ENCODE measurements at regions not wholly inside any gene's neighbourhood (a gene's known extent, or its start where the extent isn't known, plus 50 kb on each side); places are given as distances from the start of the nearest gene placed in this dataset.

- TF ChIP-seq THAP7 (CRISPR knock-in tag; IDR thresholded peaks at IDR 0.05) (no peak), LRRFIP1 (CRISPR knock-in tag; conservative IDR thresholded peaks at IDR 0.05) (no peak), TOPORS (CRISPR knock-in tag; IDR thresholded peaks at IDR 0.05) (no peak), TAF1 (CRISPR knock-in tag; IDR thresholded peaks at IDR 0.05) (no peak), ZBTB37 (CRISPR knock-in tag; IDR thresholded peaks at IDR 0.05) (no peak), ERF (CRISPR knock-in tag; IDR thresholded peaks at IDR 0.05) (no peak), ZNF777 (CRISPR knock-in tag; IDR thresholded peaks at IDR 0.05) (no peak), ZNF576 (CRISPR knock-in tag; IDR thresholded peaks at IDR 0.05) (no peak), RNF2 (conservative IDR thresholded peaks at IDR 0.05; ENCODE audit: low read depth) (no peak), ZNF615 (CRISPR knock-in tag; IDR thresholded peaks at IDR 0.05; ENCODE audit: borderline replicate concordance) (no peak)
These were observed 295.8 kb downstream of the DEPDC1B start (continued) for GRCh38 chr5:60404171-60404570.
